Vagina (tissue), 2 donors: ENCODE measurements at regions not wholly inside any gene's neighbourhood (a gene's known extent, or its start where the extent isn't known, plus 50 kb on each side); places are given as distances from the start of the nearest gene placed in this dataset.

ENCODE experiments used
- CTCF ChIP-seq, 3 experiments: fragments of 450-650 bp in 2 of 3; fragments of 200-600 bp in 1 of 3; sonication (generic) in 1 of 3; IDR thresholded peaks; one replicate each; pipeline ENCODE4 v1.5.1; 2017 to 2019; ENCODE audit warnings: antibody characterized with exemption in 3 of 3, mild to moderate bottlenecking in 2 of 3, moderate library complexity in 2 of 3
- POLR2A ChIP-seq, 2 donors: fragments of 450-650 bp; IDR thresholded peaks; one replicate each; pipeline ENCODE4 v1.6.1; 2017; ENCODE audit warnings: antibody characterized with exemption in 2 of 2, mild to moderate bottlenecking in 2 of 2, moderate library complexity in 2 of 2
- POLR2AphosphoS5 ChIP-seq, 2 donors: sonication (generic); formaldehyde crosslinking; IDR thresholded peaks; one replicate each; pipeline ENCODE4 v1.9.0; 2017; ENCODE audit warnings: antibody characterized with exemption in 2 of 2, mild to moderate bottlenecking in 2 of 2, low read depth in 1 of 2; ENCODE audit not compliant: insufficient read depth in 1 of 2

GRCh38 chr3:81097889-81098288 lies 663.6 kb downstream of the GBE1 start:
- no peak for TF ChIP-seq CTCF (IDR thresholded peaks at IDR 0.05)
- TF ChIP-seq POLR2AphosphoS5 (IDR thresholded peaks at IDR 0.05; ENCODE audit: insufficient read depth in 1 of 2, low read depth in 1 of 2) = no peak
- no peak for TF ChIP-seq POLR2A (IDR thresholded peaks at IDR 0.05)
